ENCODE measurements at regions not wholly inside any gene's neighbourhood (a gene's known extent, or its start where the extent isn't known, plus 50 kb on each side); places are given as distances from the start of the nearest gene placed in this dataset.
A peak's percentile ranks its signal among the peaks of the same experiment; 100 is the strongest.

- DNase-seq, result no peak
Measured at GRCh38 chr10:93180482-93180931, 106.8 kb downstream of the CYP26A1 start.

DNA sequence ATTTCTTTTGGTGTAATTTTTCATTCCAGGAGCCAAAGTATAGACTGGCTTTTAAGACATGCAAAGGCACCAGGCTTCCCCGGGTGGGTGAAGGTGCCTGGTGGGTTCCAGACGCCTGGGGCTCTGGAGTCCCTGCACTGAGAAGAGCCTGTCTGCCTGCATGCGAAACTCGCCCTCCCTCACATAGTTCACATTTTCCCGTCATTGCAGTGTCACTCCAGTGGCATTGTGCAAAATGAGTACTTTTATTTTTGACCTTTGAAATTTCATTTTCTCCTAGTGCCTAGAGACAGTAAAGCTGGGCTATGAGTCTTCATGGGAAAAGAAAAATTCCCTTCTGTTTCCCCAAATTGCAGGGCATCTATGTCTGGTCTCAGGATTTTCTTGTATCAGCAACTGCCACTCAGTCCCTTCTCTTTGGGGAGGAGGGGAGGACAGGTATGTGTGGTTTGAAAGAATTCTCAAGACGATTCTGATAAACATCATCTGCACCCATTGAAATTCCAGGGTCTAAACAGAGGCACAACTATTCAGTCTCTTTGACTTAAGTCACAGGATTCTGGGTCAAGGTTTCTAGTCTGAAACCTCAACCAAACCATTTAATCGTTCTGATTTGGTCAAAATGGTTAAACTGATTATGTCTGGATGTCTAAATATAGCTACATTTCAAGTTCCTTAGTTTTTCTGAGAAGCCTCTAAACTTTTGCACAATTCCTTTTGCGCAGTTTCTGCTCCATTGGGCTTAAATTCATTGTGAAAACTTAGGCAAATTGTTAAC, 107.8 kb downstream of the CYP26A1 start:
- DNase-seq, result no peak

DNA sequence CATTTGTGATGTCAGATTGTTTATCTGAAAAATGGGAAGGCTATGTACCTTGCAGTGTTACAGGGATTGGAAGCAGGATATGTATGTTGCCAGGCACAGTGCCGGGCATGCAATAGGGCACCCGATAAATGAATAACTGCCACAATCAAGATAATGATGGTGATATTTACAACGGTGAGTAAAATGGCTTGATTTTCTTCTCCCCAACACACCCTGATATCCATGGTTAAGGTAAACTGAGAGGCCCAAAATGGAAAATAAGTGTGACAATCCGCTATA, 108.3 kb downstream of the CYP26A1 start:
- no peak for DNase-seq

DNA sequence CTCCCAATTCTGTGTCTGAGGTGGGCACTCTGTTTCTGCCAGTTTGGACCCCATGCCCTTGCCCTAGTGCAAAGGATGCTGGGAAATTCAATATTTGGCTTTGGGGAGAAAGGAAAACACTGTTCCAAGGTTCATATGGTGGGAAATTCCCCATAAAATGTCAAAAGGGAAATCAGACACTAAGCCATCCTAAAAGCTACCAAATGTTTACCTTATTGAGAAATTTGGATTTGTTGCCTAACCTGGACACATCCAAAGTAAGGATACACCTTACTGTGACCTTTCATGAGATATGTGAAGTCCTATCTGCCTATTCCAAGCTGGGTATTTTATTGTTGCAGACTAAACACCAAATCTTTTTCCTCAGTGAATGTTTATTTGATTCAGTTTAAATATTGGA, 109.1 kb downstream of the CYP26A1 start:
- DNase-seq, result no peak

- DNase-seq, result no peak
Measured at GRCh38 chr10:93186653-93187052, 113.0 kb downstream of the CYP26A1 start.

DNA sequence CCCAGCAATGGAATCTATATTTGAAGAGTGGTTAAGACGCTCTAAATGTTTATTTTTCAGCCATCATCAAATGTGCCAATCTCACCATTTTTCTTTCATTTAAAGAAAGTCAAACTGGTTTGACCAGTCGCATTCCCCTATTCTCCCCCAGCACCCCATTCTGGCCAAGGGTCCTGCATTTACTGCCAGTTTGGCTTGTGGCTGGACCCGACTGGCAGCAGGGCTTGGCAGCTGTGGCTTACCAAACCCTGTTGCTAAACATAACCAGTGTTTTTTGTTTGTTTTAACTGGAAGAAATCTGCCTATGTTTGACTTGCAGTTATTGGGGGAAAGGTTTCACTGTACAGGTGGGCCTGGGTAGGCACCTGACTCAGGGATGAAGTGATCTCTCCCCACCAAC, 116.3 kb downstream of the CYP26A1 start:
- DNase-seq, result no peak

DNA sequence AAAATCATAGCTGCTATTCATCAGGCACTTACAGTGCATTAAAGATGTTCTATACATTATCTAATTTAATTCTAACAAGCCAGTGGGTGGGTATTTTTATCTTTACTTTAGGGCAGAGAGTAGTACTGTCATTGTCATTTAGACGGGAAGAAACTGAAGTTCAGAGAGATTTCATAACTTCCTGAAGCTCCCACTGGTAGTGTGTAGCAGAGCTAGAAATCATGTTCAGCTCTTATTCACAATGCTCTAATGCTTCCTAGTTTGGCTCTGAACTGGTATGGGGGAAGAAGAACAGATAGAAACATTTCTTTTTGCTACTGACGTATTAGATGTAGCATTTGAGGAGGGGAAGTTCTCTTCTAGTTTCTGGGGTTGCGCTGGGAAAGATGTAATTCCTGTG, 116.7 kb downstream of the CYP26A1 start:
- peak; percentile 89 to 90 for DNase-seq

DNA sequence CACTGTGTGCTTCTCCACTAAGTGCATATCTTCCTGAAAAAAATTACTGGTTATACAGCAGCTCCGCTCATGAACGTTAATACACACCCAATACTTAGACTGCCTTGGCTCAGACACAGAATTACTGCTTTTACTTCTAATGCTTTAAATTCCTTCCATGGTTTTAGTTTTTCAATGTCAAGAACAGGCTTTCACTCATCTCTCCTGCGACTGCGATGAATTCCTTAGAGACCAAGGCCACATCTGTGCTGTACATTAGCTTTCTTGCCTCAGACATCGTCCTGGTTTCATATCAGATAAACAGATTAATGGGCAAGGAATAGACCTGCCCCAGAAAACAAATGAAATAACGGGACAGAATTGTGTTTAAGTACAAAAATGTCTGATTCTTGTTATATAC, 120.2 kb downstream of the CYP26A1 start:
- DNase-seq, result no peak

DNA sequence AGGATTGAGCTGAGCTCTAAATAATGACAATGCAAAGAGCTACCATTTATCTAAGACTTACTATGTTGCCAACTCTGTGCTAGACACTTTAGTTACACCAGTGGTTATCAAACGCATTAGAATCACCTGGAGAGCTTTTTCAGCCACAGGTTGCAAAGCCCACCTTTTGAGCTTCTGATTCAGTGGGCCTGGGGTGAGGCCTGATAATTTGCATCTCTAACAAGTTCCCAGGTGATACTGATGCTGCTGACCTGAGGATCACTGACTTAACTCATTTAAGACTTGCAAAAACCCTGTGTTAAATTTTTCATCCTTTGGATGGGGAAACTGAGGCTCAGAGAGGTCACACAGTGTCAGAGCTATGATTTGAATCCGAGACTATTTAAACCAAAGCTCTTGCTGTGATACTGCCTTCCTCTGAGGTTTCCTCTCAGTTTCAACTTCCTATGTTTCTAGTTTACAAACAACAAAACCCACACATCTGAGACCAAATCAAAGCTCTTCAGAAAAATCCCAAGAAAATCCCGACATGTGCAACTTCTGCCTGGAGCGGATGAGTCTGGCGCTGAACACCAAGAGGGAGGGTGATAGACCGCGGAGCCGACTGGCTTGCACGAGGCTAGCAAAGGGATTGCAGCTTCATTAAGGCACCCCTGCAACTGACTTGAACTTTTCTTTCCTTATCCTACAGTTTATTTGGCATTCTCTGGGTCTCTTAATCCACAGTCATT, 124.9 kb downstream of the CYP26A1 start:
- DNase-seq, result no peak

- DNase-seq, result no peak
Measured at GRCh38 chr10:93199191-93199751, 125.6 kb downstream of the CYP26A1 start.

- no peak for DNase-seq
Measured at GRCh38 chr10:93204494-93205485, 131.1 kb downstream of the CYP26A1 start.

- DNase-seq, result no peak
Measured at GRCh38 chr10:93206652-93207051, 133.0 kb downstream of the CYP26A1 start.

GRCh38 chr10:93208717-93209464, 135.2 kb downstream of the CYP26A1 start:
- no peak for DNase-seq

DNA sequence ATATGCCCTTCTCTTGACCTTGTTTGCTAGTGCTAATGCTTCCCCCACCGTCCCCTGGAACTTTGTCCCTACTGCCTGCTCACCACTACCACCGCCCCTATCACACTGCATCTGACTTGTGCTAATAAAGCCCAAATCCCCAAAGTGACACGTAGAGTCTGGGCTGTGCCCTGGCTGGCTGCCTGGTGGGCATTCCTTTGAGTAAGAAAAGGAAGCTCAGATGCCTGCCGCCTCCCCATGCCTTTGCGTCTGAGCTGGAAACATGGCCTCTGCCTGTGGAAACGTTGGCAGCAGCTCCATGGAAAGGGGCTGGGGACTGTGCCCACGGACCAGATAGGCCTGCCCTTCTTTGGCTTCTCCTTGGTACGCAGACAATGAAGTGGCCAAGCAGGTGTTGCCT, 138.3 kb downstream of the CYP26A1 start:
- DNase-seq, result no peak

- DNase-seq, result no peak
Measured at GRCh38 chr10:93215312-93215711, 141.6 kb downstream of the CYP26A1 start.

DNA sequence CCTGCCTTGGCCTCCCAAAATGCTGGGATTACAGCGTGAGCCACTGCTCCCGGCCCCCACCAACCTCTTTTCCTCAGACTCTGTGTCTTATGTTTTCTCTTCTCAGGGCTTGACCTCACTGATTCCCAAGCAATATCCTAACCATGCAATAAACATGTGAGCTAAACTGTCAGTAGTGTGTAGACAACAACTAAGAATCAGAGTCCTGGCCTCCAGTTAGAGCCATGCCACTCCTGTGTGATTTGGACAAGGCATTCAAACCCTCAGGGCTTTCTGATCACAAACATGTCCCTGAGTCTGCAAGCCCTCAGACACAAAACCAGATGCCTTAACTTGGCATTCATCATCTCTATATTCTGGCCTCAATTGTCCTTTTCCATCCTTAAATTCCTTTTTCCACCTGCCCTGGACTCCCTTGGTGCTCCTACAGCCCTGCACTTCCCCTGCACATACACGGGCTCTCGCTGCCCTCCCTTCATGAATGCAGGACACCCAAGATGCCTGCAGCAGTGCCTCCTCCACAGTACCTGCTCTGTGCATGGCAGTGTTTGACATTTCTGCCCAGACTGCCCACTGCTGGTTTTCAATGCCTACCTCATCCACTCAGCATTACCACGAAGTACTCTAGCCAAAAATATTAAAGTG, 142.8 kb downstream of the CYP26A1 start:
- no peak for DNase-seq

- DNase-seq, result no peak
Measured at GRCh38 chr10:93218386-93218785, 144.7 kb downstream of the CYP26A1 start.

- DNase-seq, result no peak
Measured at GRCh38 chr10:93219347-93219746, 145.7 kb downstream of the CYP26A1 start.

DNA sequence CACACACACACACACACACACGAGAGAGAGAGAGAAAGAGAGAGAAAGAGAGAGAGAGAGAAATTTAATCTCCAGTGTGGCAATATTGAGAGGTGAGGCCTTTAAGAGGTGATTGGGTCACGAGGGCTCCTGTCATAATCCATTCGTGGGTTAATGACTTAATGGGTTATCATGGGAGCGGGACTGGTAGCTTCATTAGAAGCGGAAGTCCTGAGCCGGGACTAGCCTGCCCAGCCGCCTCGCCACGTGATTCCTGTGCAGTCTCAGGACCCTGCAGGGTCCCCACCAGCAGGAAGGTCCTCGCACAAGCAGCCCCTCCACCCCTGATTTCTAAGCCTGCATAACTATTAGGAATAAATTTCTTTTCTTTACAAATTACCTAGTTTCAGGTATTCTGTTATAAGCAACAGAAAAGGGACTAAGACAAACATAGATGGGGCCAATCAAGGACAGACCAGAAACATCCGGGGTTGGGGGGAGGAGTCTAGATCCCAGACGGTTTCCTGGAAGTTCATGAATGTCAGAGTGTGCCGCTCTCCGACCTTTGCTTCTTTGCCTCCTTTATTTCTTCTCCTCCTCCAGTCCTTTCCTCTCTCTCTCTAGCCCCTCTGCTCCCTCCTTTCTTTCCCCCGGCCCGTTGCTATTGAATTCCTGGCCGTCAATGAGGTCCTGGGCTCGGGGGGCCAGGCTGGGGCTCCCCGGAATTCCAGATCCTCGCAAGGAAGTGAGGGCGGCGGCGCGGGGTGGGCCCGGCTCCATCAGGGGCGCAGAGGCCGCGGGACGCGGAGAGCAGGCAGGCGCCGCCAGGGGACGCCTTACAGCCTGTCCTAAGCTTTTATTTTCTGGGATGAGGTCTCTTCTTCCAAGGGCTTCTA, 146.8 kb downstream of the CYP26A1 start:
- no peak for DNase-seq

DNA sequence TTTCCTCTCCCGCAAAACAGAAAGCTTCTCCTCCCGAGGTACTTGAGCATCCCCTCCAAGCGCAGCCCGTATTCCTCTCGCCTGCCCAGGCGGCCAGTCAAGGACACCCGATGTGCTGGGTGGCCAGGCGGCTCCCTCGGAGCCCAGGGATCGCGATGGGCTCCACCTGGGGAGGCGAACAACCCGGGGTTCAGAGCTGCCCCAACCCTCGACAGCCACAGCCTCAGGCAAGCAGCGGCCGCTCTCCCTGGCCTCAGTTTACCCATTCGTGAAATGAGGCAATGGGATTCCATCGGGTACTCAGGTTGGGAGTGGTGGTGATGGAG, 147.4 kb downstream of the CYP26A1 start:
- no peak for DNase-seq

DNA sequence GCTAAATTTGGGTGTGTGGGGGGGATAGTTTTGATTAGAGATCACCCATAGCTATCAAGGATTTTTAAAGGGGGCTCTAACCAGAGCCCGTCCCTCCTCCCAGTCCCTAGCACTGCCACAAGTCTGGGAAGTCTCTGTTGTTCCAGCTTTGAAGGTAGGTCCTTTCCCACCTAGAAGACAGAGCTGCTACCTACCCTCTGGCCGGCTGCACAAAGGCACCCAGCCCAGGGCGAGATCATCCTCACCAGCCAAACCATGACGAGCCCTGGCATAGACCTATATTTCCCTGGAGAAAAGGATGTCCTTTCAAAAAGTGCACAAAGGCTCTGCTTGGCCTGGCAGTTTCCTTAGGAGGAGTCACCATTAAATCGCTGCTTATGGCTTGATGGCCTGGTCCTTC, 147.8 kb downstream of the CYP26A1 start:
- no peak for DNase-seq
